HEK293 (cell line): ENCODE measurements at regions not wholly inside any gene's neighbourhood (a gene's known extent, or its start where the extent isn't known, plus 50 kb on each side); places are given as distances from the start of the nearest gene placed in this dataset.
"Not testable (repeated sequence)": the region's sequence is repeated elsewhere in the genome, so short reads cannot be mapped to it uniquely, and the experiment has no call there.

Source experiments
- CTCF ChIP-seq: fragments of 450-650 bp; formaldehyde crosslinking; IDR thresholded peaks from 2 replicates; pipeline ENCODE4 v1.5.1; 2016; ENCODE audit warnings: missing biosample characterization, missing genetic modification characterization
- ZNF10 ChIP-seq: fragments of 450-650 bp; formaldehyde crosslinking; IDR thresholded peaks from 2 replicates; pipeline ENCODE4 v1.5.1; 2017; ENCODE audit warnings: missing biosample characterization, missing genetic modification characterization
- ZNF221 ChIP-seq: fragments of 450-650 bp; formaldehyde crosslinking; IDR thresholded peaks from 2 replicates; pipeline ENCODE4 v1.5.1; 2017; ENCODE audit warnings: missing biosample characterization, missing genetic modification characterization, borderline replicate concordance
- ZNF416 ChIP-seq: fragments of 450-650 bp; formaldehyde crosslinking; IDR thresholded peaks from 2 replicates; pipeline ENCODE4 v1.5.1; 2016; ENCODE audit warnings: missing biosample characterization, missing genetic modification characterization
- ZNF692 ChIP-seq: fragments of 450-650 bp; formaldehyde crosslinking; IDR thresholded peaks from 2 replicates; pipeline ENCODE4 v1.5.1; 2016; ENCODE audit warnings: missing biosample characterization, missing genetic modification characterization

DNA sequence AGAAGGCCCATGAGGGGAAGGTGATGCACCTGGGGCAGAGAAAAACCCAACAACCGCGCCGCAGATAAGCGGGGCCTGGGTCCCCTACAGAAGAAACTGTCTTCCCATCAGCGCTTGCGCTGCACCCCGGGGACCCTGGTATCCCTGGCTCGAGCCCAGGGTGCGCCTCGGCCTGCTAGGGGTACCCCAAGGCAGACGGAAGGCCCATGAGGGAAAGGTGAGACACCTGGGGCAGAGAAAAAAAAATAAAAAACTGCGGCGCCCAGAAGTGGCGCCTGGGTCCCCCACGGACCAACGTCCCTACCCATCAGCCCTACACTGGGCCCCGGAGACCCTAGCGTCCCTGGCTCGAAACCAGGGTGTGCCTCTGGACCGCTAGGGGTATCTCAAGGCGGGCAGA, 190.8 kb downstream of the POTEM start:
- not testable (repeated sequence) for TF ChIP-seq ZNF10; CTCF (tag by site-specific recombination); ZNF221 (tag by site-specific recombination); ZNF416 (tag by site-specific recombination); ZNF692
